ENCODE measurements at regions not wholly inside any gene's neighbourhood (a gene's known extent, or its start where the extent isn't known, plus 50 kb on each side); places are given as distances from the start of the nearest gene placed in this dataset.
"Not testable (repeated sequence)": the region's sequence is repeated elsewhere in the genome, so short reads cannot be mapped to it uniquely, and the experiment has no call there.

DNA sequence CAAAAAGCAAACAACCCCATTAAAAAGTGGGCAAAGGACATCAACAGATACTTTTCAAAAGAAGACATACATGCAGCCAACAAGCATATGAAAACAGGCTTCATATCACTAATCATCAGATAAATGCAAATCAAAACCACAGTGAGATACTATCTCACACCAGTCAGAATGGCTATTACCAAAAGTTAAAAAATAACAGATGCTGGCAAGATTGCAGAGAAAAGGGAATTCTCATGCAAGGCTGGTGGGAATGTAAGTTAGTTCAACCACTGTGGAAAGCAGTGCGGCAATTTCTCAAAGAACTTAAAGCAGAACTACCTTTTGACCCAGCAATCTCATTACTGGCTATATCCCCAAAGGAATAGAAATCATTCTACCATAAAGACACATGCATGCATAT lies 260.8 kb downstream of the C11orf87 start:
- not testable (repeated sequence) for DNase-seq

GRCh38 chr11:109695696-109696095 lies 273.7 kb downstream of the C11orf87 start:
- DNase-seq: no peak

DNA sequence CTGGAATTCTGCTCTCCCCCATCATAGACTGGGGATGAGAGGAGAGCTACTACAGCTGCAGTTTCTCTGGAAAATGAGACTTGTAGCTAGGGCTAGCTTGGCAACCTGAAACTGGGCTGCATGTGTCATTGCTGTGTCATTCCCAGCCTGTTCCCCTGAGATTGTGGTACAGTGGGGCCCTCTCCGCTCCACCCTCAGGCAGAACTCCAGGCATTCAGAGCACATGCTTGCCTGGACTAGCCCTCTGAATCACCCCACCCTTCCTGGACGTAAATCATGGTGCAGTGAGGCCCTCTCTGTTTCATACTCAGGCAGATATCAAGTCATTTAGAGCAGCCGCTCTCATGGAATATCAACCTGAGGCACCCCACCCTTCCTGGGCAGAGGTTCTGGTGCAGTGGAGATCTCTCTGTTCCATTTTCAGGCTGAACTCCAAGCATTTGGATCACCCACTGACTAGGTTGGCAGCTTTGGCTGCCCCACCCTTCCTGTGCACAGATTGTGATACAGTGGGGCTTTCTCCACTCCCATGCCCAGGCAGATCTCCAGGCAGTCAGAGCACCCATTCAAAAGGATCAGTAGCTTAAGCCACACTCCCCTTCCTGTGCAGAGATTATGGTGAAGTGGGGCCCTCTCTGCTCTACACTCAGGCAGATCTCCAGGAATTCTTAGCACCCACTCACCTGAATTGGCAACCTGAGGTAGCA lies 274.4 kb downstream of the C11orf87 start:
- DNase-seq: no peak

- DNase-seq: no peak
Observed at GRCh38 chr11:109697140-109697843, 275.3 kb downstream of the C11orf87 start.

GRCh38 chr11:109698237-109698636 lies 276.2 kb downstream of the C11orf87 start:
- DNase-seq: no peak

GRCh38 chr11:109704432-109704831 lies 282.4 kb downstream of the C11orf87 start:
- no peak for DNase-seq

- DNase-seq: no peak
Observed at GRCh38 chr11:109706945-109707344, 285.0 kb downstream of the C11orf87 start.

DNA sequence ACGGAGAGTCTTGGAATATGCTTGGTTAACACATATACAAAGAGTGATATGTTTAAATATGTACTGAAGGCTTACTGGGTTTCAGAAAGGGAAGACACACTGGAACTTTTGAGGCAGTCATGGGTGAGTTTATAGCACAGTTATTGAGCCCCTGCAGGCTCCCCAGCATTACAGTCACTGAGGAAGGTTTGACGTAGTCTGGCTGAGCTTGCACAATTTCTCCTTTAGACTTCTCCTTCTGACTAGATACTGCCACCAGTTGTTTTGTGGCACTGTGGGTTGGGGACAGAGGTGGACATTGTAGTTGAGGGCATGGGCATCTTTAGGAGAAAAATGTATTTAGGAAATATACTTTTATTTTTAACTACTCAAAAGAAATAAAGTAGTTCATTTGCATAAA lies 285.4 kb downstream of the C11orf87 start:
- DNase-seq: no peak

DNA sequence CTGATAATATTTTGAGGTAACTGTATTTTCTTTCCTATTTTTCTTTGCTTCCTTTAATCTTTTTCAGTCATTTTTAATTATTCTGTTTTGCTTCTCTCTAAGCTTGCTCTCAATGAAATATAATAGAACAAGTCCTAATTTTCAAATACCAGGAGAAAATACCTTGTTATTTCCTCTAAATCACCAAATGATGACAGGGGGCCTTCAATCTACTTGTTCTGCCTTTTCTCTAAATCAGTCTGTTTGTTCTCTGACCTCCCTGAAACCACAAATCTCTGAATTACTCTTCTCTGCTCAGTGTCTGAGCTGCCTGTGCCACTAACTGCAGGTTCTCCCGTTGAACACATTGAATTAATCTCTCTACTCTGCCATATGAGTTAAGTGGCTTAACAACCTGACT lies 286.2 kb downstream of the C11orf87 start:
- DNase-seq: no peak

DNA sequence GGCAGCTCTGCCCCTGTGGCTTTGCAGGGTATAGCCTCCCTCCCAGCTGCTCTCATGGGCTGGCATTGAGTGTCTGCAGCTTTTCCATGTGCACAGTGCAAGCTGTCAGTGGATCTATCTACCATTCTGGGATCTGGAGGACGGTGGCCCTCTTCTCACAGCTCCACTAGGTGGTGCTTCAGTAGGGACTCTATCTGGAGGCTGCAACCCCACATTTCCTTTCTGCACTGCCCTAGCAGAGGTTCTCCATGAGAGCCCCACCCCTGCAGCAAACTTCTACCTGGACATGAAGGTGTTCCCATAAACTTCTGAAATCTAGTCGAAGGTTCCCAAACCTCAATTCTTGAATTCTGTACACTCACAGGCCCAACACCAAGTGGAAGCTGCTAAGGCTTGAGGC lies 292.5 kb downstream of the C11orf87 start:
- not testable (repeated sequence) for DNase-seq

- DNase-seq: not testable (repeated sequence)
Observed at GRCh38 chr11:109715424-109715823, 293.4 kb downstream of the C11orf87 start.

DNA sequence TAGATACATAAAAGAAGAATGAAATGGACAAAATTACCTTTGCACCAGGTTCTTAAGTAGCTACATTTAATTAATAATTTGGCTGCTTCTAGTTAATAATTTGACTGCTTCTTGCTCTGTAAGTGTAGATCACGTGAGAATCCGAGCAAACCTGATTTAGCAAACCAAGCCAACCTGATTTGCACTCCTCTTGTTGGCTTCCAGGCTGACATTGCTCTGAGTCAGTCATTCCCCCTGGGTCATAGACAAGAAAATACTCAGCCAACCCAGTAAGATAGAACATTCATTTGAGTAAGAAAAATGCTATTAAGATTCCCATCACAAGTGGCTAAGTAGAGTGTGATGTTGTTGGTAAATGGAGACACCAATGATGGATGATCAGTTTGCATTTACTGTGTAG lies 304.1 kb downstream of the C11orf87 start:
- no peak for DNase-seq

DNA sequence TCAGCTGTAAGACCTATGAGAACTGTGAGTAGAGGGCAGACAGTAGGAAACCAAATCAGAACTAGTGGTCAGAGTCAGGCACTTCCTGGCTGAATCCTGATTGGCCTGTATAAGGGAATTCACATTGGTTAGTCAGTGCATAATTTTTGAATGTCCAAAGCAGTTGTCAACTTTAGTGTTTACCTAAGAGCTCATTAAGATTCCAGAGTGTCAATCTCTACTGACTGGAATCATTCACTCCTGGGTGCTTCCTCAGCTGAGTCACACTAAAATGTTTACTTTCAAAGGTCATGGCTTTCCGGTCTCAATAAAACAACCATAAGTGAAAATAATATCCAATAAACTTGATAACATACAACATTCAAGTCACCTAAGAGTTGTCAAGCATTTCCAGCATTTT lies 306.1 kb downstream of the C11orf87 start:
- DNase-seq: no peak

DNA sequence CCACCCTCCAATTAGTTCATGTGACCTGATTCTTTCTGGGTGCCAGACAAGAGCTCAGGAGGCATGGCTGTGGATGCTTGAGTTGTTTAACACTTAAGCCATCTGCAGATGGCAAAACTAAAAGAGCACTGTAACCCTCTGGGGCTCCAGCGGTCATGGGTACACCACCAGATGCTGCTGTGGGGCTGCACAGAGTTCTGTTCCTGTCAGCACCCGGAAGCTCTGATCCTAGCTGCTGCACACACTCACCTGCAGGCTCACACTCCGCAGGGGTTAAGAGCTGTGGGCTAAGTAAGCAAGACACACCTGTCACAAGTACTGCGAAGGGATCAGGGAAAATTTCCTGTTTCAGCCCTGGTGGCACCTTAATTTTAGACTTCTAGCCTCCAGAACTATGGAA lies 307.8 kb downstream of the C11orf87 start:
- no peak for DNase-seq

DNA sequence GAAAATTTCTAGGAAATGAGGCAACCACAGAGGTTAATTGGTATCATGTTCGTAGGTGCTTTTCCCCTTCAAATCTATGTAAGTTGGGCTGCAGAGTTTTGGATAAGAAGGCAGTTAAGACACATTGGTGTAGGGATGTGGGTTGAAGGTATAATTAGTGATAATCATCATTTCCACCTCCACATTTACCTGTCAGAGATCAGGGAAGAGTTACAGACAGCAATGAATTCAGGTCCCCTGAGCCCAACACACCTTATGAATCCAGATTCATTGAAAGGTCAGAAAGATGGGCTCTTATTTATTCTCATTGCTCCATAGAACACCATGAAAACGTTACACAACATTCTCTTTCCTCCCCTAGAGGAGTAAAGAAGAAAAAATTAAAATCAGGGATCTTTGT lies 308.7 kb downstream of the C11orf87 start:
- DNase-seq: no peak

DNA sequence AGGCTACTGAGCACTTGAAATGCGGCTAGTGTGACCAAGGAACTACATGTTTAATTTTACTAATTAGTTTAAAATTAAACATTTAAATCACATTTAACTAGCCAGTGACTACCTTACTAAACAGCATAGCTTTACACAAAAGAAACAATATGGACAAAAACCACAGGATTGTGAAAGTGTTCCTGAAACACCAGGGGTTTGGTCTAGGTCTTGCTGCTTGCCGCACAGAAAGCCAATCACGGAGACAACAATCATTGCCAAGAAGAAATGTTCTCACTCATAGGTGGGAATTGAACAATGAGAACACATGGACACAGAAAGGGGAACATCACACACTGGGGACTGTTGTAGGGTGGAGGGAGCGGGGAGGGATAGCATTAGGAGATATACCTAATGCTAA lies 309.5 kb downstream of the C11orf87 start:
- DNase-seq: no peak

DNA sequence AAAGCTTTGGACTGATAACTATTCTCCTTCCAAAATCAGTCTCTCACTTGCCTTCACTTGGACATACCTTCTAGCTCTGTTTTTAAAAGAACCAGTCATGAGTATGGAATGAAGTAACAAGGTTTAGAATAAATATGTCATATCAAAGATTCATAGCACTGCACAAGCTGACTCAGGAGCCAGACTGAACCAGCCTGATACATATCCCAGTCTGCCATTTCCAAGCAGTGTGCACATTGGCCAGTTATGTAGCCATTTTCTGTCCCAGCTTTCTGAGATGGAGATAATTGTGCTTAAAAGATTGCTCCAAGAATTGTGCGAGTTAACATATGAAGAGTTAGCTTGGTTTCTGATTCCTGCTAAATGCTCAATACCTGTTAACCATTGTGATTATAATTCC lies 311.3 kb downstream of the C11orf87 start:
- no peak for DNase-seq

DNA sequence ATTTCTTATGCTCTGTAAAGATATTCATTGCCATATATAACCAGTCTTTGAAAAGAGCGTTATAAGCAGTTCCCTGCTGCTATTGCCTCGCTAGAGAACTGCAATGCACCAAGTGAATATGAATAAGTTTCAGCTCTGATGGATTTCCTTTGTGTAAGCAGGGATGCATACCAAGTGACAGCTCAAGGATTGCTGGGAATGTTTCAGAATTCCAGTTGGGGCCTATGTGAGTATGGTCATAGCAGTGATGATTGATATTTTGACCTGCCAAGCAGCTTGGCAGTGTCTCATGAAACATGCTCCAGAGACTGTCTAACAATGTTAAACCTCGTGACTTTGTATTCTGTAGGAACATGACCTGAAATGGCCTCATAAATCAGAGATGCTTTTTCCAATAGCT lies 312.6 kb downstream of the C11orf87 start:
- no peak for DNase-seq

- DNase-seq: no peak
Observed at GRCh38 chr11:109735128-109735527, 313.1 kb downstream of the C11orf87 start.

DNA sequence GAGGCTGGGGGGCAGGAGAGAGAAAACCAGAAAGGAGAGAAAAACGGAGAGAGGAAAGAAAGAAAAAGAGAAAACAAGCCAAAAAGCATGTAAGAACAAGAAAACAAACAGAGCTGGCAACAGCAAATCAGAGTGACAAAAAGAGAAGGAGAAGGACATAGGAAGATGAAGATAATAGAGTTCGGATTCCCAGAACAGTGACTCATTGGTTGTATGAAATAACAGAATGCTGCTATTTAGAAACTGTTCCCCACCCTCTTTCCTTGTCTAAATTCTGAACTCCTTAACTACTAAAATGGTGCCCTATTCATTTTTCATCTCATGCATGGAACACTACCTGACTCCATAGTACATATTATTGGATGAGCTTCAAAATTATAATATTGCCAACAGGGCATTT lies 317.4 kb downstream of the C11orf87 start:
- DNase-seq: no peak

DNA sequence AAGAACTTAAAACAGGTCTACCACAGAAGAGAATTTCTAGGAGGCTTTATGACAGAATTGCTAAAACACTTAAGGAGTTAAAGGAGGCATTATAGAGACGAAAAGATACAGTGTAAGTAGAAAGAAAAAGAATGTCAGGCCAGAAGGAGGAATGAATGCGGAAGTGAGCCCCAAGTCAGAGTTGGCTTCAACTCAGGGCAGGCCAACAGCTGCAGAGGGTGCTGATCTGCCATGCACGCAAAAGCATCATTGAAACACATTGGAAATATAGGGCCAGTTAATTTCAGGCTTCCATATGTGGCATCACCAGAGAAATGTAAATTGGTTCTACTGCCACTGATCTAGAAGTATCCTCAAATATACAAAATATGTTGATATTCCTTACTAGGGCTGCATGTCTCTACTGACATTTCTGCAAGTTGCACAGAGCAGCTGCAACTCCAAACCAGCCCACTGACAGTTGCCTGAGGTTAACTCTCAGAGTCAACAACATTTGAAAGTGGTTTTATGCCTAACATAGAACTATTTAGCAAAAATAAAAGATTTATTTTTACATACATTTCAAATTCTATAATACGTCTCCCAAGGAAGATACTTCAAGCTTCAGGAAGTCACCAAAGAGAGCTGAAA lies 324.1 kb downstream of the C11orf87 start:
- no peak for DNase-seq

GRCh38 chr11:109747839-109748238 lies 325.8 kb downstream of the C11orf87 start:
- no peak for DNase-seq

- DNase-seq: no peak
Observed at GRCh38 chr11:109749476-109749875, 327.5 kb downstream of the C11orf87 start.

GRCh38 chr11:109750964-109751363 lies 329.0 kb downstream of the C11orf87 start:
- DNase-seq: no peak
